HS-27A (cell line): ENCODE measurements at regions not wholly inside any gene's neighbourhood (a gene's known extent, or its start where the extent isn't known, plus 50 kb on each side); places are given as distances from the start of the nearest gene placed in this dataset.
"Not testable (repeated sequence)": the region's sequence is repeated elsewhere in the genome, so short reads cannot be mapped to it uniquely, and the experiment has no call there.

Experiments used
- DNase-seq: peaks from one replicate; pipeline ENCODE4 v3.0.0-alpha.2; 2012; ENCODE audit warnings: low read depth, missing footprints

DNA sequence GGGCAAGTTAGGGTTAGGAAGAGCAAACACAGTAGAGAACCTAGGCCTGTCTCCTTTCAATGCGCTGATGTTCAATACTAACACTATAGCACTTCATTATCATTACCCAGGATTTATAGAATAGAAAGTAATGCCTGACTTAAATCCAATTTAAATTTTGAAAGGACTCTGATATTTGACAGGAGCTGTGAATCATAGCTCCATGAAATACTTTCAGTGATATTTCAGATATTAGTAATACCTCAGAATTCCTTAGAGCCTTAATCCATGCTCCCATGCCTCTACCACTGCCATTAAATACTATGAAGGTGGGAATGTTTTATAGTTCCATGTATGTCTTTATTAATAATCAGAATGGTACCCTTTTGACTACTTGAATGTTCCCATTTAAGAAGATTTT is 530.2 kb downstream of the BCKDHB start:
- peak; percentile 12 for DNase-seq

DNA sequence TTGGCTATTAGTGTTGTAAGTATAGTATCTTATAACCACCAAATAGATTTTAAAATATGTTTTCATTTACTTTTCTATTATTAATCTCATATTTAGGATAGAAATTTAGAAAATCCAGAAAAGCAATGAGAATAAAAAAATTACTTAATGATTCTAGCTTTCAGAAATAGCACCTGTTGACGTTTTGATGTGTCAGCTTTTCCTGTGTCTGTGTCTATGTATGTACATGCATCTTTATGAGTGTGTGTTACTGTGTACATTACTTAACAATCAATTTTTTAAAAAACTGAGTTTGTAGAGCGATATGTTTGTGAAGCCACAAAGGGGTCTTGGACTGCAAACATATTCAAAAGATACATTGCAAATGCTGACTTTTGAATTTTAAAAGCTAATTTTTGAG is 526.9 kb downstream of the BCKDHB start:
- no peak for DNase-seq

DNA sequence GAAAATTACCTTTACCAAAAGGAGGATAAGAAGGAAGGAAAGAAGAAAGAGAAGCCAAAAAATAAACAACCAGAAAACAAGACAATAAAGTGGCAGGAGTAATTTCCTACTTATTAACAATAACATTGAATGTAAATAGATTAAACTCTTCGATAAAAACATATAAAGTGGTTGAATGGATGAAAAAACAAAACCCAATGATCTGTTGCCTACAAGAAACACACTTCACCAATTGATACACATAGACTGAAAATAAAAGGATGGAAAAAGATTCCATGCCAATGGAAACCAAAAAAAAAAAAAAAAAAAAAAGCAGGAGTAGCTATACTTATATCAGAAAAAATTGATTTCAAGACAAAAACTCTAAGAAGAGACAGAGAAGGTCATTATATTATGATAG is 518.9 kb downstream of the BCKDHB start:
- no peak for DNase-seq

DNA sequence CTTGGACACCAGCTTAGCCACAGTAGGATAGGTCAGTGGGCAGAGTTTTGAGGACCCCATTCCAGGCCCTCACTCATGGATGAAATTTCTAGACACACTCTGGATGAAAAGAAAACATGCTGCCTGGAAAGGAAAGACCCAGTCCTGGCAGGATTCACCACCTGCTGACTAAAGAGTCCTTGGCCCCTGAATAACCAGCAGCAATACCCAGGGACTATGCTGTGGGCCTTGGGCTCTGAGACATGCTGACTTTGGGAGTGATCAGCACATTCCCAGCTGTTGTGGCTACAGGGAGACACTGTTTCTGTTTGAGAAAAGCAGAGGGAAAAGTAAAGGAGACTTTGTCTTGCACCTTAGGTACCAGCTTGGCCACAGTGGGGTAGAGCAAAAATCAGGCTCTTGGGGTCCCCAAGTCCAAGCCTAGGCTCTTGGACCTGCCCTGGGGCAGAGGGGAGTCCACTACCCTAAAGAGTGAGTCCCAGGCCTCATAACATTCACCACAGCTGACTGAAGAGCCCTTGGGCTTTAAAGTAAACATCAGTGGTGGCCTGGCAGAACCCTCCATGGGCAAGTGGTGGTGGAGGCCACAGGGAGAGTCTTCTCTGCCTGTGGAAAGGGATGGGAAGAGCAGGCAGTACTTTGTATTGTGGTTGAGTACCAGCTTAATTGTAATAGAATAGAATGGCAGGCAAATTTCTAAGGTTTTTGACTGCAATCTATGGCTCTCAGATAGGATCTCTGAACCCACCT is 516.8 kb downstream of the BCKDHB start:
- no peak for DNase-seq

DNA sequence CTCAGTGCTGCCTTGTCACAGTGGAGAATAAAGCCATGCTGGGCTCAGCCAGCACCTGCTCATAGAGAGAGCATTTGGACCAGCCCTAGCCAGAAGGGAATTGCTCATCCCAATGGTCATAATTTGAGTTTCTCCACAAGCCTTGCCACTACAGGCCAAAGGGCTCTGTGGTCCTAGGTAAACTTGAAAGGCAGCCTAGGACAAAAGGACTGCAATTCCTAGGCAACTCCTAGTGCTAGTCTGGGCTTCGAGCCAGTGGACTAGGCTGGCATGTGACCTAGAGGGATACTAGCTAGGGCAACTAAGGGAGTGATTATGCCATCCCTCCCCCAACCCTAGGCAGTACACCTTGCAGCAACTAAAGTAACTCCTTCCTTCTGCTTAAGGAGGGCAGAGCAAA is 516.2 kb downstream of the BCKDHB start:
- DNase-seq = no peak

DNA sequence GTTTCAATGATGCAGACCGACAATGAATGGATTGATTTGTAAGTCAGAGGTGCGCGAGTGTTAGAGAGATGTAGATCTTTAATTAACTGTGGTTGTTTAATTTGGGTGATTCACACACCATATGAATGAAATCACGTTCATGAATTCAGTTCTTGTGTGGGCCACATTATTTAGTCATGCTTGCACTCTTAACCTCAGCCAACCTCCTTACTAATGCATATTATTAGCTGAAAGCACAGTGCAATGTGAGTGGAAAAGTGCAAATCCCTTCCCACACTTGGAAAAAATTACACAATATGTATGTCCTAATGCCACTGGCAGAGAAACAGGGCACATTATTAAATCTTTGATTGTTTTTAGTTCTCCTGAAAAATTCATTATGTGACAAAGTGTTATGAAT is 512.5 kb downstream of the BCKDHB start:
- DNase-seq = no peak

DNA sequence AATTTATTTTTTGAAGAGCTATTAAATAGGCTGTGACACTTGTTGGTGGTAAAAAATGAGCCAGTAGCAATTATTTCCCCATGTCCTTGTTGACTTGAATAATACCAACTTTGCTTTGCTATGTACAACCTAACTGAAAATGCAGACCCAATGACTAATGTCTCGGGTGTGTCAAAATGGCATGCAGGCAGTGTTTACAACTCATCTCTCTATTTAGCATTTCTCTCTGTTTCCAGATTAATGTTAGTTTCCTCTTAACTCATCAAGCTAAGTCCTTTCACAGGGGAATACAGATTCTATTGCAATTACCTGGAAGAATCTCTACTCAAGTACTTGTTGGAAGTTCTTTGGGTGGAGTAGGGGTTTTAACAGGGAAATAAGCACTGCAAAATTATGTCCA is 504.4 kb downstream of the BCKDHB start:
- no peak for DNase-seq

DNA sequence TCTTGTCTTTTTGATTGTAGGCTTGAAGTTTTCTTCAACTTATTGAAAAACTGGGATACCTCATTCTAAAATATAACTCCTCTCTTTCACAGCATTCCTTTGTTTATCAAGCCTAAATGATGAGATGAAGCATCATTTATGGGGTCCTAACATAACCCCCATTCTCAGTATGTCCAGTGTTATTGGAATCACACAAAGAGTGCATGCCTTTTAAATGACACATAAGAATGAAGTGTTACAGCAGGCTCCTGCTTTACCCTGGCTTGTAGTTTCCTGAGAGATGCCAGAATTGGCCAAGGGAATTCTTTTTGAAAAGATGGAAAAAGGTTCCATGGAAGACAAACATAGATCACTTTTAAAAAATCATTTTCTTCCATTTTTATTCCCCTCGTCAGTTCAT is 502.4 kb downstream of the BCKDHB start:
- DNase-seq = no peak

DNA sequence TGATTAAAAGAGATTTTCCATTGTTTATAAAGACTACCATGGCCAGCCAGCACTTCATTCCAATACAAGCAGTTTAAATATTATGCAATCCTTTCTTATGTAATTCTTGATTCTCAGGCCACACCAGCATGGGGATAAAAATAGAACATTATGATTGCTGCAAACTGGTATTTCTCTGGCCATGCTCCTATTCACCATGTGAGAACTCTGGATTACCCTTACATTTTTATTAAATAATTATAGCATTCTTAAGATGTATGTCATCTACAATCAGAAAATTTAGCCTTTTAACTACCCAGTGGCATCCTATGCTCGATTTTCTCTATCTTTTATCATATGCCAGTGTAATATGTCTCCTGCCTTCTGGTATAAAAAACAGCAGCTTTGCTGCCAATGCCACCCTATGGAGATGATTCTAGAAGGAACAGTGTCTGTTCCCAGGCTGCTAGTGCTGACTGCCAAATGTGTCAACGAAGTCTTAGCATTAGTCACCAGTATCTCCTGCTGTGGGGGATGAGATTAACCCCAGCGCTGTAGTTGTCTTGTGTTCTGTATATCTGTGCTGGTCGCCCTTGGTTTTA is 501.4 kb downstream of the BCKDHB start:
- no peak for DNase-seq

DNA sequence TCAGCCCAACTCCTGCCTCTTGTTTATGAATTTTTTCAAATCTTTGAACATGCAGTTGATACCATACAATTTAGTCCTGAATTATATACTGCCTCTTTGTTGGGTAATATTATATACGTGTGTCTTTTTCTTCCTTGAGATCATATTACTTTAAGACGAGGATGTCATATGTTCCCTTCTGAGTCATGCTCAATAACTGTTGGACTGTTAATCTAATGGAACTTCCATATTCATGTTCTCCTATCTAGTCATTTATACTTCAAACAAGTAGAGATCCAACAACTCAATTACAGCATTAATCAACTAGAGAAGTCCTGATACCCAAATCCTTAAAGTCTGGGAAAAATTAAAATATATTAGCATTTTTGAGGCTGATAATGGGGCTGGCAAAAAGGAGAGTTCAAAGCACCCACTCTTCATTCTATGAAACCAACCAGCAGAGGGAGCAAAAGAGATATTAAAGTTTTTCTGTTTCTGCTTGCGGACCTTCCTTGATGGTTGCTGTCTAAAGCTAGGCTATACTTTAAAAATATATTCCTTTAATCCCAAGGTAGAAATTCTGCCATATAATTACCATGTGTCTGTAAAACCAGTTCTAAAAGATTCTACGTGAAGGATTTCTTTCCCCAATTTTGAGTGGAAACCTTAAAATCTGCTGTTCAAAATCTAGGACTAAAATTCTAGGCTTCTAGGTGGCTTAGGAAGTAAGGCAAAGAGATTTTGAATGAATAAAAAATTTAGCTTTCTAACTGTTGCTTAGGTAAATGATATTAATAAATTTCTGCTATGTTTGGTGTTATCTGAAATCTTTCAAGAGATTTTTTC is 498.9 kb downstream of the BCKDHB start:
- DNase-seq = no peak

DNA sequence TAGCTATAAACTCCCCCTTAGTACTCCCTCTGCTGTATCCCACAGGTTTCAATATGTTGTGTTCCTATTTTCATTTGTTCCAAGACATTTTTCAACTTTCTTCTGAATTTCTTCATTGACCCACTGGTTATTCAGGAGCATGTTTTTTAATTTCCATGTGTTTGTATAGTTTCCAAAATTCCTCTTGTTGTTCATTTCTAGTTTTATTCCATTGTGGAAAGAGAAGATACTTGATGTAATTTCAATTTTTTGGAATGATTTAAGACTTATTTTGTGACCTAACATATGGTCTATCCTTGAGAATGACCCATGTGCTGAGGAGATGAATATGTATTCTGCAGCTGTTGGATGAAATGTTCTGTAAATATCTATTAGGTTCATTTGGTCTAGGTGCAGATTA is 497.2 kb downstream of the BCKDHB start:
- DNase-seq = no peak

DNA sequence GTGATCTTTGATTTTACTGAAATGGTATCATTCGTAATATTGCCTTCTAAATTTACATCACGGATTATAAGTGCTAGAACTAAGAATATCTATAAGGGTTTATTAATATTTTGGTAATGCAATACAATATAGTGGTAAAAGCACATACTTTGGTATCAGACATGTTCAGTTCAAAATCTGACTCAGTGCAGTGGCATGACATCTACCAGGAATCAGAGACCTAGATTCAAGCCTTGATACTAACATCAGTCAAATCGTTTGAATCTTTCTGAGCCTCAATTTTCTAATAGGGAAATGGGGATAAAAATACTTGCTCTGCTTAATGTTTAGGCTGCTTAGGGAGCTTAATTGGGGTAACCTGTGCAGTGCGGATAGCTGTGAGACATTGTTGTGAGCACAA is 488.0 kb downstream of the BCKDHB start:
- DNase-seq = no peak

DNA sequence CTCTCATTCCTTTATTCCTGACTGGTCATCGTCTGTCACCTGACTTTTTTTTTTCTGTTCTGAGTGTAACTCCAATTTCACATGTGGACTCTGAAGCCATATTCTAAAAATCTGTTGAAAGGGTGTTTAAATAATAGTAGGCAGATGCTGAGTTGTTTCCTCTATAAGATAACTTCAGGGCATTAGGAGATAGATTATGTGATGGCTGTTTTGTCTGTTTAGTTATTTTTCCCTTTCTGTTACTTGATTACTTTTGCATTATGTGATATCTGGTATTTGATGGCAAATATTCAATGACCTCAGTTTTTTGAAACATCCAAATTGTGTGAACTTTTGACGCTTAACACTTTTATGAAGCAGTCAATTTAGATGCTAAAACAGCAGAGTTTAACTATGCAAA is 486.0 kb downstream of the BCKDHB start:
- DNase-seq = no peak

DNA sequence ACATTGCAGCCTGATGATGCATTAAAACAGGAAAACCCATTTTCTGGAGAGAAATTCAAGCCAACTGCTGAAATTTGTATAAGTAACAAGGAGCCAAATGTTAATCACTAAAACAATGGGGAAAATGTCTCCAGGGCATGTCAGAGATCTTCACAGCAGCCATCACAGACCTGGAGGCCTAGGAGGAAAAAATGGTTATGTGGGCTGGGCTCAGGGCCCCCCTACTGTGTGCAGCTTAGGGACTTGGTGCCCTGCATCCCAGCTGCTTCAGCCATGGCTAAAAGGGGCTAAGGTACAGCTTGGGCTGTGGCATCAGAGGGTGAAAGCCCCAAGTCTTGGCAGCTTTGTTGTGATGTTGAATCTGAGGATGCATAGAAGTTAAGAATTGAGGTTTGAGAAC is 479.8 kb downstream of the BCKDHB start:
- no peak for DNase-seq

DNA sequence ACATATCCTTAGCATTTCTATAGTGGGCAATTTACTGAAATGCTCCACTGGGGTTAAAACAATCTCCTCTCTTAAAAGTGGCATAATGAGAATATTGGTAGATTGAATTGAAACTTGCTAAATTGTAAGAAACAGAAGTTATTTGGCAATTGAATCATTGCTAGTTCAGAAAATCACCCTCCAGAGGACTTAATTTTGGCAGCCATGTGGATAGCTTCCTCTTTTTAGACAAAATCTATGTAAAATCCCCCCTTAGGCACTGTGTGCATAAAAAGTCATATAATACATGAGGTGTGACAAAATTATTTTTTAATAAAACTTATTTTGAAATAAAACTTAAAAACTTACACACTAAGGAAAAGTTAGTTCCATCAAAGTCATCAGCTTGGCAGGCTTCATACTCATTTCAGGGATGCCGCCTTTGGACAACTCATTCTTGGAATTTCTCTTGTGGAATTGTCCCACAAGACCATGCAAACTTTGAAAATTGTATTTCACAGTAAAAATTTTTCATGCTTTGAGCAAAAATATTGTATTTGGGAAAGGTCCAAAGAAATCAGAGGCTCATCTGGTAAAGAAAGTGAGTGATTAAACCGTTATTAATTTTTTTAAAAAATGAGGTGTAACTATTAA is 473.0 kb downstream of the BCKDHB start:
- DNase-seq = no peak

DNA sequence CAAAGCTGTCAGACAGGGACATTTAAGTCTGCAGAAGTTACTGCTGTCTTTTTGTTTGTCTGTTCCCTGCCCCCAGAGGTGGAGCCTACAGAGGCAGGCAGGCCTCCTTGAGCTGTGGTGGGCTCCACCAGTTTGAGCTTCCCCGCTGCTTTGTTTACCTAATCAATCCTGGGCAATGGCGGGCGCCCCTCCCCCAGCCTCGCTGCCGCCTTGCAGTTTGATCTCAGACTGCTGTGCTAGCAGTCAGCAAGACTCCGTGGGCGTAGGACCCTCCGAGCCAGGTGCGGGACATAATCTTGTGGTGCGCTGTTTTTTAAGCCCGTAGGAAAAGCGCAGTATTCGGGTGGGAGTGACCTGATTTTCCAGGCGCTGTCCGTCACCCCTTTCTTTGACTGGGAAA is 466.8 kb downstream of the BCKDHB start:
- DNase-seq = not testable (repeated sequence)

DNA sequence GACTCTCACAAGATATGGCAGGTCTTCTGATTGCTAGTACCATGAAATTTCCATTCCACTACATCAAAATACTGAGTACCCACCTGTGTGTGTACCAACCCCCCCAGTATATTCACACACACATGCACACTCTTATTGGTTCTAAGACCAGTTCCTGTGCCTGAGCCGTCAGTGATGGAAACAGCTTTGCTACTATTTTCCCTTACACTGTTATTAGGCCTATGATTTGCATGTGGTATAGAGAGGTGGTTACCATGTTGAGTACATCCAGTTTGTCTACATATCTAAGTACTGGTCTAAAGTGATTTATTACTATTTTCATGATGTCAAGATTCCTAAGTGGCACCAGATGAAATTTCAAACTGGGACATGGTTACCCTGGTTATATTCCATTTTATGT is 459.9 kb downstream of the BCKDHB start:
- no peak for DNase-seq

DNA sequence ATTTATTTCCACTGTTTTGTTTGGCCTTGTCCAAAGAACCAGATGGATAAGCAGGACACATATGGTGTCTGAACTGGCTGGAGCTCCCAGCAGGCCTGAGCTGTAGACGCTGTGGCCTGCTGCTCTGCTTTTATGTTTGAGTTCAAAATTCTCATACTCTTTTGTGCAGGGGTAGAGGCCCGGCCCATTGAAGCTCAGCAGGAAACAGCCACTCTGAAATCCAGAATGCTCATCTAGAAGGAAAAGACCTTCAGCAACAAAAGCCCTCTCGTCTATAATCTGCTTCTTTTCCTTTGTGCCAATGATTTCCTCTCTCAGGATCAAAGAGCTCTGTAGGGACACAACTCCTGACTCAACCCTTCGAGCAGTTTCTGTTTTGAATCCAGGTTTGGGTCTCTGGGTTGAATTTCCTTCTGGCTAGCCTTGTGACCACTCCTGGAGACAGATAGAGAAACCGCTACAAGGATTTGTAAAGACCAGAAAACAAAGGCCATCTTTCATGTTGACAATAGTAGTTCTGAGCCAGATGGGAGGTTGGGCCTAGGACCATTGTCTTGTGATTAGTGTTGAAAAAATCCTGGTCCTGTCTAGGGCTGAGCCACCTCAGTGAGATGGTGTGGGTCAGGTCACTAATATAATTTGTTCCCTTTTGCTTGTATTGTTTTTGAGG is 446.7 kb downstream of the BCKDHB start:
- DNase-seq = no peak

DNA sequence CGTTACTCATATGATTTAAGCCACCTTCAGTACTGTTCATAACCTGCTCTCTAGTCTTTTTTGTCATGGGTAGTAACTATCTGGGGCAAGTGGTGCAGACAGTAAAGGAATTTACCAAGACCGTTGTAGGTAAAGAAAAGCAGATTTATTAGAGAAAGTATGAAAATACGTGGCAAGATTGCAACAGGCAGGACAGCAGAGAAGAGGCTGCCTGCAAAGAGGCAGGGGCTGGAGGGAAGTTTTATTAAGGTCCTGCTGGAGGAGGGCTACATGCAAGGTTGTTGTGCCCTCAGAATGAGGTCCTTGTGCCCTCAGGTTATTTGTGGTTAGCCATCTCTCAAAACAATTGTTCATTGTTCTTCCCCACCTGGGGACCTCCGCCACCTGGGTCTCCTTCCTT is 444.3 kb downstream of the BCKDHB start:
- no peak for DNase-seq

DNA sequence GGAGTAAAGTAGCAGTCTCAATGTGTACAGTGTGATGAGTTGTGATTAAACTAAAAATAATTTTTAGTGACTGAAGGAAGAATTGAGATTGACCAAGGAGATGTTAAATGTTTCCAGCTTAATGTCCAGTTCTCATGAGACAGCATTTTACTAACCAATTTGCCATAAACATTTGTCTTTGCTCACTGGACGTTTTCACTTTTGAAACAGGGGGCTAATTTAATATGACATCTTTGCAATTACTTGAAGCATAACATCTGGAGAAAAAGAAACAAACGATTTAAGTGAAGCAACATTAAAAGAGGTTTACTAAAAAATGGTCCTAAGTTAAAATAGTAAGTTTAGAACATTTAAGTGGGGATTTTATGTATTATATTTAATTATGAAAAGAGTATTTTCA is 443.8 kb downstream of the BCKDHB start:
- no peak for DNase-seq

DNA sequence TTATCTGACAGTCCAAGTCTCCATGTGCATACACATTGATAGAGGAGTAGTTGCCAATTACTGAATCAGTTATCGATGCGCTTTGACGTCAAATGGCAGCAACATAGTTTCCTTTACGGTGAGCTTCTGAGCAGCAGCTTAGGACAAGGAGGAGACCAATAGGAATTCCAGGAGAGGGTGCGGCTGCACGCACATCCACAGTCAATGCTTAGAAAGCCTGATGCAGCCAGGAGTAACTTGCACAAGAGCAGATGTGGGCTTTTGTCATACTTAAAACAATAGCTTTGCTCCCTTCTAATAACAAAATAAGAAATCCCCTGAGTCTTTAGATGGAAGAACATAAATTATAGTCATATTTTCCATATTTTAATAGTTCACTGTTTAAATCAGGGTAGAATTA is 442.1 kb downstream of the BCKDHB start:
- peak; percentile 34 for DNase-seq

DNA sequence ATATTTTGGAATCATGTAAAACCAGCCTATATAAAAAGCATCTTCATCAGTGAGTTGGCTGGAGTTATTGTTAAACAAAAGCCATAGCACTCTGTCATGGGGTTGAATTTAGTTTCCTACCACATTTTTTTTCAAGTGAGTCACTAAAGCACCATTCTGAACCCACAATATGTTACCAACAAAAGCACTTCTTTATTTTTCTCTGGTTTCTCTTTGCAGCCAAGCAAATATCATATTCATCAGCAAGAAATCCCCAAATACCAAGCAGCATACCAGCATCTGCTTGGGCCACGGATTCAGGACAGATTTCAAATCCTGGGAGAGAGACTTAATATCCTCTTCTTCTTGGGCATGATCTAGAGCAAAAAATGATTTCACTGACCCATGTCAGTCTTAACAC is 441.4 kb downstream of the BCKDHB start:
- DNase-seq = peak; percentile 57
